H1 (cell line): ENCODE measurements at regions not wholly inside any gene's neighbourhood (a gene's known extent, or its start where the extent isn't known, plus 50 kb on each side); places are given as distances from the start of the nearest gene placed in this dataset.

Experiments
- CBX5 ChIP-seq: fragments of 300-800, 300-1000 bp; sonication (generic); IDR thresholded peaks from 2 replicates; pipeline ENCODE4 v1.7.1; 2016; ENCODE audit warnings: antibody characterized with exemption, low read length, low read depth
- CREB1 ChIP-seq: IDR thresholded peaks from 2 replicates; pipeline ENCODE4 v1.6.1; 2012; ENCODE audit warnings: inconsistent platforms
- EZH2 ChIP-seq: fragments of 200-600 bp; sonication (generic); IDR thresholded peaks from 2 replicates; pipeline ENCODE4 v1.7.1; 2012; ENCODE audit warnings: low read depth, mild to moderate bottlenecking, moderate library complexity, low read length, inconsistent platforms; ENCODE audit not compliant: severe bottlenecking
- GABPA ChIP-seq: IDR thresholded peaks from 2 replicates; pipeline ENCODE4 v1.6.1; 2011; ENCODE audit warnings: mild to moderate bottlenecking, low read length, moderate library complexity, borderline replicate concordance; ENCODE audit not compliant: insufficient read depth
- POLR2A ChIP-seq, 2 experiments: IDR thresholded peaks; 1 replicate in 1 of 2; 2 replicates in 1 of 2; pipeline ENCODE4 v1.6.1; 2011; ENCODE audit warnings: low read depth in 2 of 2, low read length in 2 of 2, mild to moderate bottlenecking in 2 of 2; ENCODE audit errors: control extremely low read depth in 1 of 2
- POLR2AphosphoS5 ChIP-seq: IDR thresholded peaks from 2 replicates; pipeline ENCODE4 v1.6.1; 2011; ENCODE audit warnings: low read depth, low read length
- SIN3A ChIP-seq, 2 experiments: IDR thresholded peaks in 1 of 2; conservative IDR thresholded peaks in 1 of 2; 2 replicates each; pipeline ENCODE4 v1.6.1; 2011 to 2012; ENCODE audit warnings: low read length in 2 of 2, improper control_type of control experiment in 1 of 2, low read depth in 1 of 2, mild to moderate bottlenecking in 1 of 2
- TAF1 ChIP-seq: IDR thresholded peaks from 2 replicates; pipeline ENCODE4 v1.6.1; 2011; ENCODE audit warnings: mild to moderate bottlenecking, low read depth, low read length
- TF ChIP-seq, protein P1 (sequence below), 3 experiments: IDR thresholded peaks; 1 replicate in 2 of 3; 2 replicates in 1 of 3; pipeline versions ENCODE4 v1.5.1 to v1.6.1; 2011; ENCODE audit warnings: low read length in 3 of 3, mild to moderate bottlenecking in 3 of 3, inconsistent platforms in 2 of 3, low read depth in 1 of 3, moderate library complexity in 1 of 3; ENCODE audit not compliant: insufficient read depth in 1 of 3; ENCODE audit errors: control extremely low read depth in 1 of 3
- TF ChIP-seq, protein P2 (sequence below): IDR thresholded peaks from 2 replicates; pipeline ENCODE4 v1.6.1; 2011; ENCODE audit warnings: low read length, improper control_type of control experiment

GRCh38 chr12:105585107-105585506, 254.6 kb downstream of the C12orf75 start:
- TF ChIP-seq GABPA (no peak), POLR2AphosphoS5 (no peak), POLR2A (IDR thresholded peaks at IDR 0.05; ENCODE audit: control extremely low read depth in 1 of 2, low read depth in 2 of 2, low read length in 2 of 2) (no peak), TAF1 (no peak), SIN3A (conservative IDR thresholded peaks at IDR 0.05 in 1 of 2, IDR thresholded peaks at IDR 0.05 in 1 of 2; ENCODE audit: low read depth in 1 of 2, low read length in 2 of 2) (no peak), CBX5 (no peak), EZH2 (no peak), CREB1 (no peak)
- TF ChIP-seq, protein P1, sequence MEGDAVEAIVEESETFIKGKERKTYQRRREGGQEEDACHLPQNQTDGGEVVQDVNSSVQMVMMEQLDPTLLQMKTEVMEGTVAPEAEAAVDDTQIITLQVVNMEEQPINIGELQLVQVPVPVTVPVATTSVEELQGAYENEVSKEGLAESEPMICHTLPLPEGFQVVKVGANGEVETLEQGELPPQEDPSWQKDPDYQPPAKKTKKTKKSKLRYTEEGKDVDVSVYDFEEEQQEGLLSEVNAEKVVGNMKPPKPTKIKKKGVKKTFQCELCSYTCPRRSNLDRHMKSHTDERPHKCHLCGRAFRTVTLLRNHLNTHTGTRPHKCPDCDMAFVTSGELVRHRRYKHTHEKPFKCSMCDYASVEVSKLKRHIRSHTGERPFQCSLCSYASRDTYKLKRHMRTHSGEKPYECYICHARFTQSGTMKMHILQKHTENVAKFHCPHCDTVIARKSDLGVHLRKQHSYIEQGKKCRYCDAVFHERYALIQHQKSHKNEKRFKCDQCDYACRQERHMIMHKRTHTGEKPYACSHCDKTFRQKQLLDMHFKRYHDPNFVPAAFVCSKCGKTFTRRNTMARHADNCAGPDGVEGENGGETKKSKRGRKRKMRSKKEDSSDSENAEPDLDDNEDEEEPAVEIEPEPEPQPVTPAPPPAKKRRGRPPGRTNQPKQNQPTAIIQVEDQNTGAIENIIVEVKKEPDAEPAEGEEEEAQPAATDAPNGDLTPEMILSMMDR (IDR thresholded peaks at IDR 0.05; ENCODE audit: control extremely low read depth in 1 of 3, insufficient read depth in 1 of 3, low read depth in 1 of 3, low read length in 3 of 3) = no peak
- TF ChIP-seq, protein P2, sequence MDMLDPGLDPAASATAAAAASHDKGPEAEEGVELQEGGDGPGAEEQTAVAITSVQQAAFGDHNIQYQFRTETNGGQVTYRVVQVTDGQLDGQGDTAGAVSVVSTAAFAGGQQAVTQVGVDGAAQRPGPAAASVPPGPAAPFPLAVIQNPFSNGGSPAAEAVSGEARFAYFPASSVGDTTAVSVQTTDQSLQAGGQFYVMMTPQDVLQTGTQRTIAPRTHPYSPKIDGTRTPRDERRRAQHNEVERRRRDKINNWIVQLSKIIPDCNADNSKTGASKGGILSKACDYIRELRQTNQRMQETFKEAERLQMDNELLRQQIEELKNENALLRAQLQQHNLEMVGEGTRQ = no peak
